GM21515 (cell line): ENCODE measurements at regions not wholly inside any gene's neighbourhood (a gene's known extent, or its start where the extent isn't known, plus 50 kb on each side); places are given as distances from the start of the nearest gene placed in this dataset.

ENCODE experiments used
- ATAC-seq: cut with Tn5 transposase; IDR thresholded peaks from one replicate; pipeline ENCODE4 v1.9.1; 2021; ENCODE audit not compliant: unreplicated experiment

DNA sequence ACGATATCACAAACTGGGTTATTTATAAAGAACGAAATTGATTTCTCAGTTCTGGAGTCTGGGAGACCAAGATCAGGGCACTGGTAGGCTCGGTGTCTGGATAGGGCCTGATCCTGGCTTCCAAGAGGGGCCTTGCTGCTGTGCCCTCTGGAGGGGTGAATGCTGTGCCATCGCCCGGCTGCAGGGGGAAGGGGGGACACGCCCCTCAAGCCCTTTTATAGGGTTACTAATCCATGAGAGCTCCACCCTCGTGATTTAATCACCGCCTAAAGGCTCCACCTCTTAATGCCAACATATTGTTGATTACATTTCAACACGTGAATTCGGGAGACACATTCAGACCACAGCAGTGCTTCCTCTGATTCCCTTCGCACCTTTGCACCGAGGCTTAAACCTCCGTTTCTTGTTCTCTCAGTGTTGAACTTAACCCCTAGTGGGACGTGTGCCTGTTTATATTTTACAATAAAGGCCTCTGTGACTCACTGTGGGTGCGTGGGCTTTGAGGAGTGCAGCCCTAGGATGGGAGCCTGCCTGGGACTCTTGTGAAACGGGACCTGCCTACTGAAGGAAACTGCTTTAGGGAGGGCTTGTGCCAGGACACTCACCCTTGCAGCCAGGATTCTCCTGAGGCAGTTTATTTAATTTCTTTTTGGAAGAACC is 52.4 kb upstream of the SPATA13 start:
- ATAC-seq: no peak

- no peak for ATAC-seq
Measured at GRCh38 chr13:24108615-24108965, 51.9 kb upstream of the SPATA13 start.

- ATAC-seq: no peak
Measured at GRCh38 chr13:24110011-24110410, 50.5 kb upstream of the SPATA13 start.
